ENCODE measurements at regions not wholly inside any gene's neighbourhood (a gene's known extent, or its start where the extent isn't known, plus 50 kb on each side); places are given as distances from the start of the nearest gene placed in this dataset.

- no peaks in the 10 kb centered on the region for H3K36me3 Mint-ChIP-seq (ENCODE audit: insufficient read depth)
- no peak for TF ChIP-seq CTCF (IDR thresholded peaks at IDR 0.05; ENCODE audit: unreplicated experiment)
- peak overlapping the region; percentile 30 for H3K4me3 Mint-ChIP-seq (ENCODE audit: low read depth)
- DNase-seq (ENCODE audit: low spot score, unreplicated experiment), result no peak
- no peak overlapping the region for H3K27ac Mint-ChIP-seq
- peaks cover 23% of the 10 kb centered on the region for H3K27me3 Mint-ChIP-seq
- H3K4me1 Mint-ChIP-seq (ENCODE audit: low read depth), result no peaks in the 10 kb centered on the region
- peaks cover 21% of the 10 kb centered on the region for H3K9me3 Mint-ChIP-seq (ENCODE audit: low read depth)
Measured at GRCh38 chr7:35454575-35455385, 200.9 kb upstream of the TBX20 start.

GRCh38 chr7:35450456-35451214 lies 196.7 kb upstream of the TBX20 start:
- Mint-ChIP-seq H3K27ac (no peak overlapping the region), H3K36me3 (ENCODE audit: insufficient read depth) (no peaks in the 10 kb centered on the region), H3K4me1 (ENCODE audit: low read depth) (peaks cover 2% of the 10 kb centered on the region), H3K4me3 (ENCODE audit: low read depth) (no peak overlapping the region), H3K27me3 (peaks cover 23% of the 10 kb centered on the region), H3K9me3 (ENCODE audit: low read depth) (peaks cover 3% of the 10 kb centered on the region)
- no peak for DNase-seq (ENCODE audit: low spot score, unreplicated experiment)
- no peak for TF ChIP-seq CTCF (IDR thresholded peaks at IDR 0.05; ENCODE audit: unreplicated experiment)

- H3K27ac Mint-ChIP-seq, result no peak overlapping the region
- TF ChIP-seq CTCF (IDR thresholded peaks at IDR 0.05; ENCODE audit: unreplicated experiment), result no peak
- H3K9me3 Mint-ChIP-seq (ENCODE audit: low read depth), result no peaks in the 10 kb centered on the region
- no peak overlapping the region for H3K4me3 Mint-ChIP-seq (ENCODE audit: low read depth)
- no peak for DNase-seq (ENCODE audit: low spot score, unreplicated experiment)
- H3K27me3 Mint-ChIP-seq, result peaks cover 7% of the 10 kb centered on the region
- H3K36me3 Mint-ChIP-seq (ENCODE audit: insufficient read depth), result no peaks in the 10 kb centered on the region
- peaks cover 2% of the 10 kb centered on the region for H3K4me1 Mint-ChIP-seq (ENCODE audit: low read depth)
Measured at GRCh38 chr7:35448486-35448885, 194.6 kb upstream of the TBX20 start.

- no peak for TF ChIP-seq CTCF (IDR thresholded peaks at IDR 0.05; ENCODE audit: unreplicated experiment)
- H3K27me3 Mint-ChIP-seq, result peaks cover 4% of the 10 kb centered on the region
- DNase-seq (ENCODE audit: low spot score, unreplicated experiment), result no peak
- no peaks in the 10 kb centered on the region for H3K36me3 Mint-ChIP-seq (ENCODE audit: insufficient read depth)
- no peaks in the 10 kb centered on the region for H3K9me3 Mint-ChIP-seq (ENCODE audit: low read depth)
- no peak overlapping the region for H3K4me3 Mint-ChIP-seq (ENCODE audit: low read depth)
- H3K4me1 Mint-ChIP-seq (ENCODE audit: low read depth), result peaks cover 4% of the 10 kb centered on the region
- no peak overlapping the region for H3K27ac Mint-ChIP-seq
Measured at GRCh38 chr7:35446091-35446490, 192.2 kb upstream of the TBX20 start.

- H3K36me3 Mint-ChIP-seq (ENCODE audit: insufficient read depth), result no peaks in the 10 kb centered on the region
- DNase-seq (ENCODE audit: low spot score, unreplicated experiment), result no peak
- H3K4me1 Mint-ChIP-seq (ENCODE audit: low read depth), result no peaks in the 10 kb centered on the region
- H3K4me3 Mint-ChIP-seq (ENCODE audit: low read depth), result no peak overlapping the region
- TF ChIP-seq CTCF (IDR thresholded peaks at IDR 0.05; ENCODE audit: unreplicated experiment), result no peak
- no peak overlapping the region for H3K27ac Mint-ChIP-seq
- H3K9me3 Mint-ChIP-seq (ENCODE audit: low read depth), result peaks cover 5% of the 10 kb centered on the region
- no peaks in the 10 kb centered on the region for H3K27me3 Mint-ChIP-seq
Measured at GRCh38 chr7:35437619-35438275, 183.8 kb upstream of the TBX20 start.

Data from progenitor cell of endocrine pancreas (in vitro differentiated cells).